Lower lobe of right lung (tissue), 2 donors: ENCODE measurements at regions not wholly inside any gene's neighbourhood (a gene's known extent, or its start where the extent isn't known, plus 50 kb on each side); places are given as distances from the start of the nearest gene placed in this dataset.

Source experiments
- ATAC-seq, 2 donors: fragments of 200-7000 bp; cut with Tn5 transposase; one replicate each; pipeline ENCODE4 v1.9.1; 2020 to 2022; ENCODE audit warnings: mild to moderate bottlenecking in 2 of 2, moderate library complexity in 2 of 2
- DNase-seq: peaks from one replicate; pipeline ENCODE4 v3.0.0-alpha.2; 2020
- H3K27ac ChIP-seq: fragments of 200-600 bp; one replicate; pipeline ENCODE4 v1.8.0; 2022
- H3K27me3 ChIP-seq: fragments of 200-600 bp; one replicate; pipeline ENCODE4 v1.8.0; 2022; ENCODE audit warnings: low read depth
- H3K36me3 ChIP-seq: fragments of 200-600 bp; one replicate; pipeline ENCODE4 v1.8.0; 2022; ENCODE audit warnings: mild to moderate bottlenecking
- H3K4me1 ChIP-seq: fragments of 200-600 bp; one replicate; pipeline ENCODE4 v1.8.0; 2022
- H3K4me3 ChIP-seq: fragments of 200-600 bp; one replicate; pipeline ENCODE4 v1.8.0; 2022; ENCODE audit warnings: mild to moderate bottlenecking
- H3K9me3 ChIP-seq: fragments of 200-600 bp; one replicate; pipeline ENCODE4 v1.8.0; 2022
- CTCF ChIP-seq: fragments of 200-600 bp; IDR thresholded peaks from one replicate; pipeline ENCODE4 v1.8.0; 2022; ENCODE audit warnings: antibody characterized with exemption, mild to moderate bottlenecking
- intact Hi-C: fragments of 100-400 bp; cut with DNase I; formaldehyde crosslinking; loops from one replicate; pipeline ENCODE4 v1.11.0; 2022
- donor health status: DM: no; HTN: yes; CAD: no; lungs with severe emphysema.

DNA sequence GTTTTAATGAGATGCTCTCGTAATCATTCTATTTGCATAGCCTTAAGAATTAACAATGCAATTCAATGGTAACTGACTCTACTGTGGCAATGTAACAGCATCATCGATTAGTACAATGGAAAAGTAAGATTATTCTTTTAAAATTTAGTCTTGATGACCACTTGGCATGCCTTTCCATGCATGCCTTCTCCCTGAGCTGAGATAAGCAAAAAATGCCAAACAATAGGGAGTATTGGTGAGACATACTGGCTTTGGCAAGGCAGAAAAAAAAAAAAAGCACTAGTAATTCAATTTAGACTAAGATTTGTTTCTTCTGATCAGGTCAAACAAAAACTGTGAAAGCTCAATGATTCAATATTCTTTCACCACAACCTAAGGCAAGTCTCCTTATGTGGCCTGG lies 110.8 kb upstream of the TRIB2 start:
- intact Hi-C loops: no loop called here
- no peak for TF ChIP-seq CTCF
- no peak for DNase-seq
- H3K27ac ChIP-seq: no peak overlapping the region
- H3K27me3 ChIP-seq: no peaks in the 10 kb centered on the region
- H3K9me3 ChIP-seq: no peaks in the 10 kb centered on the region
- no peaks in the 10 kb centered on the region for H3K36me3 ChIP-seq
- H3K4me1 ChIP-seq: no peaks in the 10 kb centered on the region
- H3K4me3 ChIP-seq: no peak overlapping the region
- no peak for ATAC-seq

DNA sequence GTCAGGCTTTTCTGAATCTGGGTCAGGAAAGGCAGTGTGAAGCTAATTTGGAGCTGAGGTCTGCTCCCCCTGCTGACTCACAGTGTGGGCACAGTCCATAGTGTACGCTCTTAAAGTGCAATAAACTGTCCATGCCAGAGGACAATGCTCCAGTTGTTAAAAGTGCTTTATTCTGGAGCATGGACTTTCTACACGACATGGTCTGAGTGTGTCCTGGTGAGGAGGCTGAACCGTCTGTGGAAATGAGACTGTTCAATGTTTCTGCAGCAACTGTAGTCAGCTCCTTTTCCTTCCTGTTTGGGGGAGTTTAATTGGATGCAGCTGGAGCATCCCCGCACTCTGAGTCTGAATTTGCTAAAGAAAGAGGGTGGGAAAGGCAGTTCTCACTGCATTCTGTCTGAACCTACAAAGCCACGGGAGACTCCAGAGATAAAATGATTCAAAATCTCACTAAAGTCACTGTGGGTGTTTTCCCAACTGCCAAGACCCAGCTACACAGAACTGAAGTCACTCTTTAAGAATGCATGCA lies 110.2 kb upstream of the TRIB2 start:
- DNase-seq (no peak), ATAC-seq (no peak)
- no peaks in the 10 kb centered on the region for H3K27me3 ChIP-seq
- no peak overlapping the region for H3K27ac ChIP-seq
- intact Hi-C loops: no loop called here
- H3K4me3 ChIP-seq: no peak overlapping the region
- no peaks in the 10 kb centered on the region for H3K9me3 ChIP-seq
- TF ChIP-seq CTCF: no peak
- no peaks in the 10 kb centered on the region for H3K4me1 ChIP-seq
- H3K36me3 ChIP-seq: no peaks in the 10 kb centered on the region

GRCh38 chr2:12607971-12608370 lies 108.8 kb upstream of the TRIB2 start:
- no peak for TF ChIP-seq CTCF
- Histone ChIP-seq H3K27ac (no peak overlapping the region), H3K36me3 (no peaks in the 10 kb centered on the region), H3K4me1 (no peaks in the 10 kb centered on the region), H3K9me3 (no peaks in the 10 kb centered on the region), H3K4me3 (no peak overlapping the region), H3K27me3 (no peaks in the 10 kb centered on the region)
- DNase-seq (no peak), ATAC-seq (no peak)
- intact Hi-C loops: no loop called here

DNA sequence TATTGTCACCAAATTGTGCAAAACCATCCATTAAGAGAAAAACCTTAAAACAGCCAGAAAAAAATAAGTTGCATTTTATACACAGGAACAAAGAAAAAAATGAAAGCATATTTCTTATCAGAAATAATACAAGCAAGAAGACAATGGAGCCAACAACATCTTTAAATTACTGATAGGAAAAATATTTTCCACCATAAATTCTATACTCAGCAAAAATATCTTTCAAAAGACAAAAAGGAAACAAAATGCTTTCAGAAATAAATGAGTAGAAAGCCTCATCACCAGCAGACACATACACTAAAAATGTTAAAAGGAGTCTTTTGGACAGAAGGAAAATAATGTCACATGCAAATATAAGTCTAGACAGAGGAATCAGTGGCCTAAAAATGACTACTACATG lies 106.4 kb upstream of the TRIB2 start:
- Histone ChIP-seq H3K27me3 (no peaks in the 10 kb centered on the region), H3K9me3 (no peaks in the 10 kb centered on the region), H3K36me3 (no peaks in the 10 kb centered on the region), H3K4me3 (no peak overlapping the region), H3K4me1 (no peaks in the 10 kb centered on the region), H3K27ac (no peak overlapping the region)
- TF ChIP-seq CTCF: no peak
- no peak for DNase-seq
- no peak for ATAC-seq
- intact Hi-C loops: no loop called here

DNA sequence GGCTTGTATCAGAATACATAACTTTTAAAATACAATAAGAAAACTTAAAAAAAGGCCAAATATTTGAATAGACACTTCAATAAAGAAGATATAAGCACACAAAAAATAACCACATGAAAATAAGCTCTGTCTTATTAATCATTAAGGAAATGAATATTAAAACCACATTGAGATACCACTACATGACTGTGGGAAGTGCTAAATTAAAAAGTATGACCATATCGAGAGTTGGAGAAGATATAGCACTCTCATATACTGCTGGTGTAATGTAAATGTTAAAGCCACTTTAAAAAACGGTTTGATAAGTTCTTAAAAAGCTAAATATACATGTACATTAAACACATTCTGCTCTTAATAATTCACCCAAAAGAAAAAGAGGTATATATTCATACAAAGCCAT lies 104.6 kb upstream of the TRIB2 start:
- no peaks in the 10 kb centered on the region for H3K27me3 ChIP-seq
- intact Hi-C loops: no loop called here
- no peaks in the 10 kb centered on the region for H3K36me3 ChIP-seq
- ATAC-seq (no peak), DNase-seq (no peak)
- no peak overlapping the region for H3K27ac ChIP-seq
- H3K9me3 ChIP-seq: no peaks in the 10 kb centered on the region
- H3K4me1 ChIP-seq: no peaks in the 10 kb centered on the region
- H3K4me3 ChIP-seq: no peak overlapping the region
- no peak for TF ChIP-seq CTCF

DNA sequence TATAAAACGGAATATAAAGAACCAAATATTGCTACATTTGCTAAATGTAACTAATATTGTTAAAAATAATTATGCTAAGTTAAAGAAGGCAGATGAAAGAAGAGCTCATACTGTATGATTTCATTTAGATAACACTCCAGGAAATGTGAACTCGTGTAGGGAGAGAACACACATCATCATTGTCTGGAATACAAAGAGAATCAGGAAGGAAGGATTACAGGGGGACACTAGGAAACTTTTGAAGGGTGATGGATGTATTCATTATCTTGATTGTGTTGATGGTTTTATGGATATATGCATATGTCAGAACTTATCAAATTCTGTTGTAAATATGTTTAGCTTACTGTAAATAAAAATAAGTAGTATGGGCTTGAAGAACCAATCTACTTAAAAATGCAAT lies 104.1 kb upstream of the TRIB2 start:
- H3K4me1 ChIP-seq: no peaks in the 10 kb centered on the region
- H3K9me3 ChIP-seq: no peaks in the 10 kb centered on the region
- H3K27ac ChIP-seq: no peak overlapping the region
- no peak for TF ChIP-seq CTCF
- H3K36me3 ChIP-seq: no peaks in the 10 kb centered on the region
- intact Hi-C loops: no loop called here
- no peak overlapping the region for H3K4me3 ChIP-seq
- H3K27me3 ChIP-seq: no peaks in the 10 kb centered on the region
- ATAC-seq (no peak), DNase-seq (no peak)
